Panc1 (cell line): ENCODE measurements at regions not wholly inside any gene's neighbourhood (a gene's known extent, or its start where the extent isn't known, plus 50 kb on each side); places are given as distances from the start of the nearest gene placed in this dataset.

ENCODE experiments used
- ATAC-seq: fragments of 200-7000 bp; cut with Tn5 transposase; 2 replicates; pipeline ENCODE4 v1.9.1; 2020; ENCODE audit warnings: mild to moderate bottlenecking, moderate library complexity
- BruUV-seq: library from RNA; stranded (reverse); fragments of 400-500 nt; replicated peaks from 2 replicates; lab custom pipeline; 2021; lab: Mats Ljungman, UMichigan
- CTCF ChIA-PET: fragments of 300-600 bp; sonication (Branson Sonifier 250); formaldehyde crosslinking; loops from one replicate; lab custom pipeline; 2022; ENCODE audit warnings: antibody characterized with exemption; lab: Charles Lee
- POLR2A ChIA-PET: fragments of 300-600 bp; sonication (Branson Sonifier 250); formaldehyde crosslinking; loops from one replicate; lab custom pipeline; 2022; ENCODE audit warnings: antibody characterized with exemption; lab: Charles Lee
- DNase-seq: peaks from one replicate; pipeline ENCODE4 v3.0.0-alpha.2; 2010; ENCODE audit warnings: low read depth, low spot score
- H3K27ac ChIP-seq: 2 replicates; pipeline ENCODE4 v1.5.1; 2011; ENCODE audit warnings: mild to moderate bottlenecking, low read length, inconsistent platforms
- H3K27me3 ChIP-seq: fragments of 200-500 bp; sonication (Bioruptor generic); 2 replicates; pipeline ENCODE4 v1.6.0; 2014; ENCODE audit warnings: low read length, inconsistent platforms; ENCODE audit not compliant: control insufficient read depth, insufficient read depth
- H3K36me3 ChIP-seq: fragments of 200-500 bp; sonication (Bioruptor generic); 2 replicates; pipeline ENCODE4 v1.5.1; 2014; ENCODE audit warnings: inconsistent platforms, mild to moderate bottlenecking, low read length, moderate library complexity; ENCODE audit not compliant: control insufficient read depth, insufficient read depth
- H3K4me1 ChIP-seq: 2 replicates; pipeline ENCODE4 v1.5.1; 2011; ENCODE audit warnings: inconsistent platforms, mild to moderate bottlenecking, low read length, moderate library complexity; ENCODE audit not compliant: control insufficient read depth, insufficient read depth
- H3K4me3 ChIP-seq, 2 experiments: 2 replicates each; pipeline ENCODE4 v1.5.1; 2011 to 2012; ENCODE audit warnings: low read depth in 2 of 2, low read length in 2 of 2, mild to moderate bottlenecking in 2 of 2, inconsistent platforms in 1 of 2, moderate library complexity in 1 of 2
- H3K9me3 ChIP-seq: fragments of 200-500 bp; sonication (Bioruptor generic); 2 replicates; pipeline ENCODE4 v1.5.1; 2014; ENCODE audit warnings: low read depth, mild to moderate bottlenecking, inconsistent platforms, low read length, moderate library complexity; ENCODE audit not compliant: control insufficient read depth, insufficient read depth
- POLR2AphosphoS5 ChIP-seq: IDR thresholded peaks from 2 replicates; pipeline ENCODE4 v1.6.1; 2012; ENCODE audit warnings: mild to moderate bottlenecking, low read depth, low read length, moderate library complexity
- SIN3A ChIP-seq: IDR thresholded peaks from 2 replicates; pipeline ENCODE4 v1.6.1; 2012; ENCODE audit warnings: low read depth, mild to moderate bottlenecking, low read length, moderate library complexity, borderline replicate concordance; ENCODE audit not compliant: insufficient read depth
- TCF7L2 ChIP-seq: IDR thresholded peaks from 2 replicates; pipeline ENCODE4 v1.6.1; 2011; ENCODE audit warnings: mild to moderate bottlenecking, low read depth, low read length, inconsistent platforms
- in situ Hi-C: cut with HindIII; loops from 2 replicates; pipeline ENCODE4 v1.10.0; 2016; ENCODE audit warnings: low sequenced_read_pairs, low pct_unique_long_range_greater_than_20kb
- intact Hi-C: fragments of 100-400 bp; cut with micrococcal nuclease; formaldehyde crosslinking; loops from one replicate; pipeline ENCODE4 v1.10.0; 2022; ENCODE audit not compliant: unreplicated experiment
- TF ChIP-seq, protein P1 (sequence below): fragments of 450-650 bp; IDR thresholded peaks from 2 replicates; pipeline ENCODE4 v1.5.1; 2017; ENCODE audit warnings: mild to moderate bottlenecking
- TF ChIP-seq, protein P2 (sequence below), 2 experiments: IDR thresholded peaks; 2 replicates each; pipeline ENCODE4 v1.6.1; 2011 to 2012; ENCODE audit warnings: low read depth in 2 of 2, control low read depth in 1 of 2, low read length in 1 of 2, mild to moderate bottlenecking in 1 of 2, moderate library complexity in 1 of 2; ENCODE audit not compliant: insufficient read depth in 1 of 2

DNA sequence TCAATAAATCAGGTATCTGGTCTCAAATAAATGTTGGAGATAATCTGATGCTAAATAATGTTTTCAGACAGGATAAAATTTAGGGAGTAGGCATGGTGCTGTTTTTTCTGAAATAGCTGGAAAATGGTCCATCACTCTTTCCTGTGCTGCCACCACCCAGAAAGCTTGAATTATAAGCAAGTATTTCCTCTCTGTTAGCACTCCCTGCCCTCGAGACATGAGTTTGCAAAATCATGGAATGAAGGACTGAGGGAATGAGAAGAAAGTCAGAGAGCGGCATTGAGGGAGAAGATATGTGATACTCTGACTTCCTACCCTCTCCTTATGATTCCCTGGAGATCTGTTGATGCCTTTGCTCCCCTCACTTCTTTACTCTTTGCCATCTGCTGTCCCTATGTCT lies 1095.7 kb downstream of the IGSF11 start:
- Histone ChIP-seq H3K9me3 (0 out of 2 replicates have a peak, but pooled peaks cover 2% of the 10 kb centered on the region), H3K27ac (no peak overlapping the region), H3K4me3 (no peak overlapping the region), H3K4me1 (no peaks in the 10 kb centered on the region), H3K27me3 (no peaks in the 10 kb centered on the region), H3K36me3 (no peaks in the 10 kb centered on the region)
- intact Hi-C loops (no loop called here), in situ Hi-C loops (no loop called here)
- ATAC-seq (no peak), DNase-seq (no peak)
- CTCF ChIA-PET = no interaction called here
- POLR2A ChIA-PET = no interaction called here
- TF ChIP-seq SIN3A = no peak
- TF ChIP-seq POLR2AphosphoS5 = no peak
- TF ChIP-seq, protein P1, sequence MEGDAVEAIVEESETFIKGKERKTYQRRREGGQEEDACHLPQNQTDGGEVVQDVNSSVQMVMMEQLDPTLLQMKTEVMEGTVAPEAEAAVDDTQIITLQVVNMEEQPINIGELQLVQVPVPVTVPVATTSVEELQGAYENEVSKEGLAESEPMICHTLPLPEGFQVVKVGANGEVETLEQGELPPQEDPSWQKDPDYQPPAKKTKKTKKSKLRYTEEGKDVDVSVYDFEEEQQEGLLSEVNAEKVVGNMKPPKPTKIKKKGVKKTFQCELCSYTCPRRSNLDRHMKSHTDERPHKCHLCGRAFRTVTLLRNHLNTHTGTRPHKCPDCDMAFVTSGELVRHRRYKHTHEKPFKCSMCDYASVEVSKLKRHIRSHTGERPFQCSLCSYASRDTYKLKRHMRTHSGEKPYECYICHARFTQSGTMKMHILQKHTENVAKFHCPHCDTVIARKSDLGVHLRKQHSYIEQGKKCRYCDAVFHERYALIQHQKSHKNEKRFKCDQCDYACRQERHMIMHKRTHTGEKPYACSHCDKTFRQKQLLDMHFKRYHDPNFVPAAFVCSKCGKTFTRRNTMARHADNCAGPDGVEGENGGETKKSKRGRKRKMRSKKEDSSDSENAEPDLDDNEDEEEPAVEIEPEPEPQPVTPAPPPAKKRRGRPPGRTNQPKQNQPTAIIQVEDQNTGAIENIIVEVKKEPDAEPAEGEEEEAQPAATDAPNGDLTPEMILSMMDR = no peak
- TF ChIP-seq, protein P2, sequence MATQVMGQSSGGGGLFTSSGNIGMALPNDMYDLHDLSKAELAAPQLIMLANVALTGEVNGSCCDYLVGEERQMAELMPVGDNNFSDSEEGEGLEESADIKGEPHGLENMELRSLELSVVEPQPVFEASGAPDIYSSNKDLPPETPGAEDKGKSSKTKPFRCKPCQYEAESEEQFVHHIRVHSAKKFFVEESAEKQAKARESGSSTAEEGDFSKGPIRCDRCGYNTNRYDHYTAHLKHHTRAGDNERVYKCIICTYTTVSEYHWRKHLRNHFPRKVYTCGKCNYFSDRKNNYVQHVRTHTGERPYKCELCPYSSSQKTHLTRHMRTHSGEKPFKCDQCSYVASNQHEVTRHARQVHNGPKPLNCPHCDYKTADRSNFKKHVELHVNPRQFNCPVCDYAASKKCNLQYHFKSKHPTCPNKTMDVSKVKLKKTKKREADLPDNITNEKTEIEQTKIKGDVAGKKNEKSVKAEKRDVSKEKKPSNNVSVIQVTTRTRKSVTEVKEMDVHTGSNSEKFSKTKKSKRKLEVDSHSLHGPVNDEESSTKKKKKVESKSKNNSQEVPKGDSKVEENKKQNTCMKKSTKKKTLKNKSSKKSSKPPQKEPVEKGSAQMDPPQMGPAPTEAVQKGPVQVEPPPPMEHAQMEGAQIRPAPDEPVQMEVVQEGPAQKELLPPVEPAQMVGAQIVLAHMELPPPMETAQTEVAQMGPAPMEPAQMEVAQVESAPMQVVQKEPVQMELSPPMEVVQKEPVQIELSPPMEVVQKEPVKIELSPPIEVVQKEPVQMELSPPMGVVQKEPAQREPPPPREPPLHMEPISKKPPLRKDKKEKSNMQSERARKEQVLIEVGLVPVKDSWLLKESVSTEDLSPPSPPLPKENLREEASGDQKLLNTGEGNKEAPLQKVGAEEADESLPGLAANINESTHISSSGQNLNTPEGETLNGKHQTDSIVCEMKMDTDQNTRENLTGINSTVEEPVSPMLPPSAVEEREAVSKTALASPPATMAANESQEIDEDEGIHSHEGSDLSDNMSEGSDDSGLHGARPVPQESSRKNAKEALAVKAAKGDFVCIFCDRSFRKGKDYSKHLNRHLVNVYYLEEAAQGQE (IDR thresholded peaks at IDR 0.05; ENCODE audit: insufficient read depth in 1 of 2, low read depth in 2 of 2, low read length in 1 of 2) = no peak
- no peak for TF ChIP-seq TCF7L2
- BruUV-seq = no TSS peak

DNA sequence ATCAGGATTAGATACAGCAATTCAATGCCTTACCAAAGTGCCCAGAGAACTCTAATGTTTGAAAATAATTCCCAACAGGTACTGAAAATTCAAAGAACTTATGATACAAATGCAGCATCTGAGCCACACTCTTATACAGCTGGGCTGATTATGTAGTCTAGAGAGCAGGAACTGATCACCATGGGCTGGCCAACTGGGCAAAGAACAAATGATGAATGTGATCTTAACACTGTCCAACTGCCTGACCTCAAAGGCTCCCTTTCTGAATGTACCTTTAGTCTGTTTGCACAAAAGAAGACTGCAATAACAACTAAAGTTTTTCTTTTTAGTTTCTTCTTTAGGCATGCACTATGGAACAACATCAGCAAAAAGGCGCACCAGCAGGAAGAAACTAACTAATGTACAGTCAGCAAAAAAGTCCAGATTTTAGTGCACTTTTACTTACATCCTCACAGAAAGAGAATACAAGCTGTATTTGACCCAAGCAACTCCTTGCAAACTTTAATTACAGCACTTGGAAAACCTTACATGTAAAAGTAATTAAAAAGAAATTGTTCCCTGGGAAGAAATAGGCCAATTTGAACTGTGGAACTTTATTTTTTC lies 1095.1 kb downstream of the IGSF11 start:
- ChIA-PET CTCF (no interaction called here), POLR2A (no interaction called here)
- no peak overlapping the region for H3K4me3 ChIP-seq
- H3K36me3 ChIP-seq = no peaks in the 10 kb centered on the region
- ATAC-seq (no peak), DNase-seq (no peak)
- H3K27me3 ChIP-seq = no peaks in the 10 kb centered on the region
- no peak for TF ChIP-seq SIN3A
- no peak for TF ChIP-seq TCF7L2
- TF ChIP-seq, protein P2 (IDR thresholded peaks at IDR 0.05; ENCODE audit: insufficient read depth in 1 of 2, low read depth in 2 of 2, low read length in 1 of 2) = no peak
- TF ChIP-seq, protein P1 = no peak
- TF ChIP-seq POLR2AphosphoS5 = no peak
- no TSS peak for BruUV-seq
- H3K27ac ChIP-seq = no peak overlapping the region
- H3K4me1 ChIP-seq = no peaks in the 10 kb centered on the region
- 0 out of 2 replicates have a peak, but pooled peaks cover 2% of the 10 kb centered on the region for H3K9me3 ChIP-seq
- in situ Hi-C loops (no loop called here), intact Hi-C loops (no loop called here)
